SK-N-SH treated with all-trans-retinoic acid at 6 μM for 48 hours (cell line): ENCODE measurements at regions not wholly inside any gene's neighbourhood (a gene's known extent, or its start where the extent isn't known, plus 50 kb on each side); places are given as distances from the start of the nearest gene placed in this dataset.

Source experiments
- ATAC-seq: fragments of 200-7000 bp; cut with Tn5 transposase; 3 replicates; pipeline ENCODE4 v1.9.1; 2020; ENCODE audit warnings: mild to moderate bottlenecking, moderate library complexity
- ARNTL ChIP-seq: fragments of 450-650 bp; formaldehyde crosslinking; IDR thresholded peaks from 2 replicates; pipeline ENCODE4 v1.5.0; 2020; ENCODE audit warnings: low read depth, mild to moderate bottlenecking, moderate library complexity, borderline replicate concordance
- BACH2 ChIP-seq: fragments of 250-450 bp; sonication (Bioruptor Pico); IDR thresholded peaks from 2 replicates; pipeline ENCODE4 v1.9.0; 2021; ENCODE audit warnings: mild to moderate bottlenecking, borderline replicate concordance
- CSDC2 ChIP-seq: fragments of 250-450 bp; sonication (Bioruptor Pico); IDR thresholded peaks from 2 replicates; pipeline ENCODE4 v1.5.0; 2020; ENCODE audit warnings: mild to moderate bottlenecking, moderate library complexity
- ESRRG ChIP-seq: fragments of 250-450 bp; sonication (Bioruptor Pico); IDR thresholded peaks from 2 replicates; pipeline ENCODE4 v1.6.1; 2021; ENCODE audit warnings: mild to moderate bottlenecking
- GLIS3 ChIP-seq: fragments of 250-450 bp; sonication (Bioruptor Pico); IDR thresholded peaks from 2 replicates; pipeline ENCODE4 v1.5.0; 2020; ENCODE audit warnings: mild to moderate bottlenecking, moderate library complexity
- OSR1 ChIP-seq: fragments of 250-450 bp; sonication (Bioruptor Pico); IDR thresholded peaks from 2 replicates; pipeline ENCODE4 v1.8.0; 2022; ENCODE audit warnings: moderate library complexity, mild to moderate bottlenecking, inconsistent platforms
- PATZ1 ChIP-seq: fragments of 250-450 bp; sonication (Bioruptor Pico); IDR thresholded peaks from 2 replicates; pipeline ENCODE4 v1.8.0; 2020; ENCODE audit warnings: mild to moderate bottlenecking, moderate library complexity, borderline replicate concordance
- POU6F1 ChIP-seq: fragments of 250-450 bp; sonication (Bioruptor Pico); IDR thresholded peaks from 2 replicates; pipeline ENCODE4 v1.8.0; 2021; ENCODE audit warnings: low read depth, mild to moderate bottlenecking, moderate library complexity, borderline replicate concordance
- PPARA ChIP-seq: fragments of 250-450 bp; sonication (Bioruptor Pico); IDR thresholded peaks from 2 replicates; pipeline ENCODE4 v1.5.0; 2020; ENCODE audit warnings: mild to moderate bottlenecking, borderline replicate concordance
- RARB ChIP-seq: fragments of 250-450 bp; sonication (Bioruptor Pico); IDR thresholded peaks from 2 replicates; pipeline ENCODE4 v1.8.0; 2021; ENCODE audit warnings: mild to moderate bottlenecking, moderate library complexity
- TCF4 ChIP-seq: fragments of 250-450 bp; sonication (Bioruptor Pico); IDR thresholded peaks from 2 replicates; pipeline ENCODE4 v1.8.0; 2021; ENCODE audit warnings: mild to moderate bottlenecking, moderate library complexity, borderline replicate concordance
- TOX ChIP-seq: fragments of 250-450 bp; sonication (Bioruptor Pico); IDR thresholded peaks from 2 replicates; pipeline ENCODE4 v1.8.0; 2021; ENCODE audit warnings: mild to moderate bottlenecking, moderate library complexity, borderline replicate concordance
- ZC3H10 ChIP-seq: fragments of 250-450 bp; sonication (Bioruptor Pico); IDR thresholded peaks from 2 replicates; pipeline ENCODE4 v1.5.1; 2021; ENCODE audit warnings: mild to moderate bottlenecking, moderate library complexity
- ZFP3 ChIP-seq: fragments of 250-450 bp; sonication (Bioruptor Pico); IDR thresholded peaks from 2 replicates; pipeline ENCODE4 v1.5.0; 2020; ENCODE audit warnings: mild to moderate bottlenecking, moderate library complexity
- ZFP30 ChIP-seq: fragments of 450-650 bp; formaldehyde crosslinking; IDR thresholded peaks from 2 replicates; pipeline ENCODE4 v1.5.0; 2022; ENCODE audit warnings: mild to moderate bottlenecking, moderate library complexity
- ZNF565 ChIP-seq: fragments of 450-650 bp; formaldehyde crosslinking; conservative IDR thresholded peaks from 2 replicates; pipeline ENCODE4 v1.5.0; 2020; ENCODE audit warnings: low read depth, mild to moderate bottlenecking, moderate library complexity
- ZNF70 ChIP-seq: fragments of 450-650 bp; formaldehyde crosslinking; IDR thresholded peaks from 2 replicates; pipeline ENCODE4 v1.5.0; 2020; ENCODE audit warnings: mild to moderate bottlenecking, moderate library complexity
- TF ChIP-seq, protein P1 (sequence below): fragments of 250-450 bp; sonication (Bioruptor Pico); IDR thresholded peaks from 2 replicates; pipeline ENCODE4 v1.5.0; 2020; ENCODE audit warnings: mild to moderate bottlenecking, moderate library complexity
- TF ChIP-seq, protein P2 (sequence below): fragments of 250-450 bp; sonication (Bioruptor Pico); IDR thresholded peaks from 2 replicates; pipeline ENCODE4 v1.5.1; 2020; ENCODE audit warnings: low read depth, mild to moderate bottlenecking, moderate library complexity
- TF ChIP-seq, protein P3 (sequence below): fragments of 250-450 bp; sonication (Bioruptor Pico); IDR thresholded peaks from 2 replicates; pipeline ENCODE4 v1.5.1; 2021; ENCODE audit warnings: mild to moderate bottlenecking, moderate library complexity

DNA sequence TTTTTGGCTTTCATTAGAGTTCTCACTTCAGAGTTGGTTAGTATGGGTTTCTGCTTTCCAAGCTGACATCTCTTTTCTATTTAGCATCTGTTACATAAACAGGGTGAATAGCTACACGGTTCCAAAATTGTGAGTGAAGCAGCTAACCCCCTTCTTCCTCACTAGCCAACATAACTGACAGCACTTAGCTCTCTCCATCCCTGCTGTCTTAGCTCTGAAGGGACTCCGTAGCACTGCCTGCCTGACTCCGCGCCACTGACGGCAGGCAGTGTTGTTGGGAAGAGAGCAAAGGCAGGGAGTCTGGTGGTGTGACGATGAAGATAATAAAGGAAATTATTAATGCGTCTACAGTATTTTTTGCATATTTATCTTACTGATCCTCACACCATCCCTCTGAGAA lies 247.0 kb downstream of the PTBP2 start:
- TF ChIP-seq POU6F1: no peak
- no peak for TF ChIP-seq GLIS3
- TF ChIP-seq PPARA (CRISPR knock-in tag): no peak
- TF ChIP-seq PATZ1 (CRISPR knock-in tag): no peak
- TF ChIP-seq, protein P1, sequence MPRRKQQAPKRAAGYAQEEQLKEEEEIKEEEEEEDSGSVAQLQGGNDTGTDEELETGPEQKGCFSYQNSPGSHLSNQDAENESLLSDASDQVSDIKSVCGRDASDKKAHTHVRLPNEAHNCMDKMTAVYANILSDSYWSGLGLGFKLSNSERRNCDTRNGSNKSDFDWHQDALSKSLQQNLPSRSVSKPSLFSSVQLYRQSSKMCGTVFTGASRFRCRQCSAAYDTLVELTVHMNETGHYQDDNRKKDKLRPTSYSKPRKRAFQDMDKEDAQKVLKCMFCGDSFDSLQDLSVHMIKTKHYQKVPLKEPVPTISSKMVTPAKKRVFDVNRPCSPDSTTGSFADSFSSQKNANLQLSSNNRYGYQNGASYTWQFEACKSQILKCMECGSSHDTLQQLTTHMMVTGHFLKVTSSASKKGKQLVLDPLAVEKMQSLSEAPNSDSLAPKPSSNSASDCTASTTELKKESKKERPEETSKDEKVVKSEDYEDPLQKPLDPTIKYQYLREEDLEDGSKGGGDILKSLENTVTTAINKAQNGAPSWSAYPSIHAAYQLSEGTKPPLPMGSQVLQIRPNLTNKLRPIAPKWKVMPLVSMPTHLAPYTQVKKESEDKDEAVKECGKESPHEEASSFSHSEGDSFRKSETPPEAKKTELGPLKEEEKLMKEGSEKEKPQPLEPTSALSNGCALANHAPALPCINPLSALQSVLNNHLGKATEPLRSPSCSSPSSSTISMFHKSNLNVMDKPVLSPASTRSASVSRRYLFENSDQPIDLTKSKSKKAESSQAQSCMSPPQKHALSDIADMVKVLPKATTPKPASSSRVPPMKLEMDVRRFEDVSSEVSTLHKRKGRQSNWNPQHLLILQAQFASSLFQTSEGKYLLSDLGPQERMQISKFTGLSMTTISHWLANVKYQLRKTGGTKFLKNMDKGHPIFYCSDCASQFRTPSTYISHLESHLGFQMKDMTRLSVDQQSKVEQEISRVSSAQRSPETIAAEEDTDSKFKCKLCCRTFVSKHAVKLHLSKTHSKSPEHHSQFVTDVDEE: no peak
- no peak for TF ChIP-seq ARNTL (CRISPR knock-in tag)
- TF ChIP-seq ZNF565: no peak
- TF ChIP-seq TCF4 (CRISPR knock-in tag): no peak
- TF ChIP-seq, protein P2, sequence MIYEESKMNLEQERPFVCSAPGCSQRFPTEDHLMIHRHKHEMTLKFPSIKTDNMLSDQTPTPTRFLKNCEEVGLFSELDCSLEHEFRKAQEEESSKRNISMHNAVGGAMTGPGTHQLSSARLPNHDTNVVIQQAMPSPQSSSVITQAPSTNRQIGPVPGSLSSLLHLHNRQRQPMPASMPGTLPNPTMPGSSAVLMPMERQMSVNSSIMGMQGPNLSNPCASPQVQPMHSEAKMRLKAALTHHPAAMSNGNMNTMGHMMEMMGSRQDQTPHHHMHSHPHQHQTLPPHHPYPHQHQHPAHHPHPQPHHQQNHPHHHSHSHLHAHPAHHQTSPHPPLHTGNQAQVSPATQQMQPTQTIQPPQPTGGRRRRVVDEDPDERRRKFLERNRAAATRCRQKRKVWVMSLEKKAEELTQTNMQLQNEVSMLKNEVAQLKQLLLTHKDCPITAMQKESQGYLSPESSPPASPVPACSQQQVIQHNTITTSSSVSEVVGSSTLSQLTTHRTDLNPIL (CRISPR knock-in tag): no peak
- no peak for TF ChIP-seq ZC3H10 (CRISPR knock-in tag)
- TF ChIP-seq OSR1 (CRISPR knock-in tag): no peak
- no peak for TF ChIP-seq ZNF70 (CRISPR knock-in tag)
- TF ChIP-seq ZFP3 (CRISPR knock-in tag): no peak
- no peak for ATAC-seq

DNA sequence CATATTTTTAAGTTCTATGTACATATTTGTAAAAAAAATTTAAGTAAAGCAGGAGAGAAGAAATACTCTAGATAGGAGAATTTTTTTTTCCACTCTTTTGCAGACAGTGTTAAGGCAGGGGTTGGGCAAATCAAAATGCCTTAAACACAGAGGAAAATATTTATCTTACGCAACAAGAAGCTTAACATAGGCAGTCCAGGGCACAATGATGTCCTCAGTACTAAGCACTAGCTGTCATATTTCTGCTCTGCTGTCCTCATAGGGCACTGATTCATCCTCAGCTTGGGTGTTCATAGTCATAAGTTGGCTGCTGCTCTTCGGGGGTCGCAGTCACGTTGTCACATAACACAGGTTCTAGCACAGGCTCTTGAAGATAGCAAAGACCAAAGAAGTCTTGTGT lies 247.4 kb downstream of the PTBP2 start:
- TF ChIP-seq TOX (CRISPR knock-in tag): no peak
- TF ChIP-seq, protein P3, sequence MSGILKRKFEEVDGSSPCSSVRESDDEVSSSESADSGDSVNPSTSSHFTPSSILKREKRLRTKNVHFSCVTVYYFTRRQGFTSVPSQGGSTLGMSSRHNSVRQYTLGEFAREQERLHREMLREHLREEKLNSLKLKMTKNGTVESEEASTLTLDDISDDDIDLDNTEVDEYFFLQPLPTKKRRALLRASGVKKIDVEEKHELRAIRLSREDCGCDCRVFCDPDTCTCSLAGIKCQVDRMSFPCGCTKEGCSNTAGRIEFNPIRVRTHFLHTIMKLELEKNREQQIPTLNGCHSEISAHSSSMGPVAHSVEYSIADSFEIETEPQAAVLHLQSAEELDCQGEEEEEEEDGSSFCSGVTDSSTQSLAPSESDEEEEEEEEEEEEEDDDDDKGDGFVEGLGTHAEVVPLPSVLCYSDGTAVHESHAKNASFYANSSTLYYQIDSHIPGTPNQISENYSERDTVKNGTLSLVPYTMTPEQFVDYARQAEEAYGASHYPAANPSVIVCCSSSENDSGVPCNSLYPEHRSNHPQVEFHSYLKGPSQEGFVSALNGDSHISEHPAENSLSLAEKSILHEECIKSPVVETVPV (CRISPR knock-in tag): no peak
- TF ChIP-seq, protein P1: no peak
- TF ChIP-seq ZNF70 (CRISPR knock-in tag): no peak
- TF ChIP-seq BACH2: no peak
- TF ChIP-seq TCF4 (CRISPR knock-in tag): no peak
- no peak for TF ChIP-seq PPARA (CRISPR knock-in tag)
- no peak for TF ChIP-seq GLIS3
- no peak for TF ChIP-seq CSDC2 (CRISPR knock-in tag)
- no peak for TF ChIP-seq POU6F1
- TF ChIP-seq ZFP3 (CRISPR knock-in tag): no peak
- TF ChIP-seq, protein P2 (CRISPR knock-in tag): no peak
- no peak for TF ChIP-seq PATZ1 (CRISPR knock-in tag)
- TF ChIP-seq ZC3H10 (CRISPR knock-in tag): no peak
- TF ChIP-seq ESRRG (CRISPR knock-in tag): no peak
- no peak for TF ChIP-seq ZFP30
- TF ChIP-seq OSR1 (CRISPR knock-in tag): no peak
- no peak for TF ChIP-seq RARB (CRISPR knock-in tag)
- no peak for ATAC-seq
